PC-9 (cell line): ENCODE measurements at regions not wholly inside any gene's neighbourhood (a gene's known extent, or its start where the extent isn't known, plus 50 kb on each side); places are given as distances from the start of the nearest gene placed in this dataset.

Experiments
- BruUV-seq: library from RNA; stranded (reverse); fragments of 400-500 nt; replicated peaks from 2 replicates; lab custom pipeline; 2021; lab: Mats Ljungman, UMichigan
- CTCF ChIA-PET: fragments of 300-600 bp; sonication (Branson Sonifier 250); formaldehyde crosslinking; loops from one replicate; lab custom pipeline; 2022; ENCODE audit warnings: antibody characterized with exemption; lab: Charles Lee
- POLR2A ChIA-PET: fragments of 300-600 bp; sonication (Branson Sonifier 250); formaldehyde crosslinking; loops from one replicate; lab custom pipeline; 2022; ENCODE audit warnings: antibody characterized with exemption; ENCODE audit not compliant: unreplicated experiment; lab: Charles Lee
- DNase-seq, 2 experiments: peaks; one replicate each; pipeline versions ENCODE4 v3.0.0 to v3.0.0-alpha.2; 2015 to 2022; ENCODE audit warnings: mixed read lengths in 1 of 2
- H2AFZ ChIP-seq: fragments of 200-600 bp; sonication (generic); 2 replicates; pipeline ENCODE4 v1.8.1; 2017; ENCODE audit warnings: antibody characterized with exemption
- H3F3A ChIP-seq: fragments of 200-600 bp; sonication (generic); 2 replicates; pipeline ENCODE4 v1.8.1; 2017; ENCODE audit warnings: antibody characterized with exemption, mild to moderate bottlenecking, low read depth; ENCODE audit not compliant: insufficient read depth
- H3K27ac ChIP-seq: fragments of 200-600 bp; sonication (generic); 2 replicates; pipeline ENCODE4 v1.6.1; 2016; ENCODE audit warnings: mixed run types
- H3K27me3 ChIP-seq: fragments of 200-600 bp; sonication (generic); 2 replicates; pipeline ENCODE4 v1.6.1; 2016; ENCODE audit warnings: low read depth, mixed run types; ENCODE audit not compliant: insufficient read depth
- H3K36me3 ChIP-seq: fragments of 200-600 bp; sonication (generic); 2 replicates; pipeline ENCODE4 v1.6.1; 2016; ENCODE audit warnings: low read depth, mixed run types
- H3K4me1 ChIP-seq: fragments of 200-600 bp; sonication (generic); replicated peaks from 2 replicates; pipeline ENCODE4 v1.6.1; 2016; ENCODE audit warnings: mixed run types; ENCODE audit not compliant: insufficient read depth
- H3K4me2 ChIP-seq: fragments of 200-600 bp; sonication (generic); 2 replicates; pipeline ENCODE4 v1.6.1; 2017; ENCODE audit warnings: mixed run types
- H3K4me3 ChIP-seq: fragments of 200-600 bp; sonication (generic); 2 replicates; pipeline ENCODE4 v1.6.1; 2016; ENCODE audit warnings: mixed run types
- H3K79me2 ChIP-seq: fragments of 200-600 bp; sonication (generic); 2 replicates; pipeline ENCODE4 v1.6.1; 2017; ENCODE audit warnings: low read depth, mixed run types
- H3K9me2 ChIP-seq: fragments of 200-600 bp; sonication (generic); 2 replicates; pipeline ENCODE4 v1.8.1; 2017; ENCODE audit warnings: mild to moderate bottlenecking; ENCODE audit not compliant: insufficient read depth
- H3K9me3 ChIP-seq: fragments of 200-600 bp; sonication (generic); 2 replicates; pipeline ENCODE4 v1.8.1; 2016; ENCODE audit warnings: low read depth; ENCODE audit not compliant: insufficient read depth
- H4K20me1 ChIP-seq: fragments of 200-600 bp; sonication (generic); 2 replicates; pipeline ENCODE4 v1.8.1; 2017; ENCODE audit not compliant: insufficient read depth
- EZH2 ChIP-seq: fragments of 200-600 bp; sonication (generic); IDR thresholded peaks from 2 replicates; pipeline ENCODE4 v1.8.0; 2017; ENCODE audit warnings: antibody characterized with exemption, low read depth
- intact Hi-C: fragments of 100-400 bp; cut with micrococcal nuclease; formaldehyde crosslinking; loops from one replicate; pipeline ENCODE4 v1.10.0; 2022; ENCODE audit not compliant: unreplicated experiment
- TF ChIP-seq, protein P1 (sequence below): fragments of 200-600 bp; sonication (generic); conservative IDR thresholded peaks from 2 replicates; pipeline ENCODE4 v1.6.1; 2017; ENCODE audit warnings: mixed run types, antibody characterized with exemption, mild to moderate bottlenecking, moderate library complexity

DNA sequence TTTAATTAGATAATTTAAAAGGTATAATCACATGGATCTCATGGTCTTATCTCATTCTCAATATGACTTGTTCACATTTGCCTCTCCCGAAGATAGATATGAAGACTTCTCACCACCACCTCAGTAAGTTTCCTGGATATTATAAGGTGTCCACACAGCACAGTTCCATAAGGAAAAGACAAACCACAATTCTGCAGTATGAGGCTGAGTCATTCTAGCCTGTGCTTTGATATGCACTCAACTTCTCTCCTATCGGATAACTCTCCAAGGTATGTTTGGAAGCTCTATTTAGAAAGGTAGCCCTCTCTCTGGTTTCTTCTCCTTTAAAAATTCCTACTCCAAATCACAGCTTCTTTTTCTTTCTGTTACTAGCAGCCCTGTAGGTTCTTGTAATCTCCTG, 612.8 kb downstream of the ZPLD1 start:
- Histone ChIP-seq H3K36me3 (no peaks in the 10 kb centered on the region), H3K4me3 (no peak overlapping the region), H3K9me3 (no peaks in the 10 kb centered on the region), H3K4me1 (no peaks in the 10 kb centered on the region), H3F3A (no peaks in the 10 kb centered on the region), H3K27ac (no peak overlapping the region), H2AFZ (no peak overlapping the region), H3K4me2 (no peak overlapping the region), H3K79me2 (no peaks in the 10 kb centered on the region), H3K9me2 (no peaks in the 10 kb centered on the region), H3K27me3 (no peaks in the 10 kb centered on the region), H4K20me1 (no peaks in the 10 kb centered on the region)
- ChIA-PET CTCF (interaction anchor here (0.6 kb wide), 1 partner anchor 14 kb away, joined by 8 read pairs; no protein-coding TSS in a partner anchor), POLR2A (interaction anchor here (0.7 kb wide), 1 partner anchor 333 kb away, joined by 8 read pairs; no protein-coding TSS in a partner anchor)
- no TSS peak for BruUV-seq
- DNase-seq: peak in 1 of 2 experiments; percentile 7
- TF ChIP-seq, protein P1, sequence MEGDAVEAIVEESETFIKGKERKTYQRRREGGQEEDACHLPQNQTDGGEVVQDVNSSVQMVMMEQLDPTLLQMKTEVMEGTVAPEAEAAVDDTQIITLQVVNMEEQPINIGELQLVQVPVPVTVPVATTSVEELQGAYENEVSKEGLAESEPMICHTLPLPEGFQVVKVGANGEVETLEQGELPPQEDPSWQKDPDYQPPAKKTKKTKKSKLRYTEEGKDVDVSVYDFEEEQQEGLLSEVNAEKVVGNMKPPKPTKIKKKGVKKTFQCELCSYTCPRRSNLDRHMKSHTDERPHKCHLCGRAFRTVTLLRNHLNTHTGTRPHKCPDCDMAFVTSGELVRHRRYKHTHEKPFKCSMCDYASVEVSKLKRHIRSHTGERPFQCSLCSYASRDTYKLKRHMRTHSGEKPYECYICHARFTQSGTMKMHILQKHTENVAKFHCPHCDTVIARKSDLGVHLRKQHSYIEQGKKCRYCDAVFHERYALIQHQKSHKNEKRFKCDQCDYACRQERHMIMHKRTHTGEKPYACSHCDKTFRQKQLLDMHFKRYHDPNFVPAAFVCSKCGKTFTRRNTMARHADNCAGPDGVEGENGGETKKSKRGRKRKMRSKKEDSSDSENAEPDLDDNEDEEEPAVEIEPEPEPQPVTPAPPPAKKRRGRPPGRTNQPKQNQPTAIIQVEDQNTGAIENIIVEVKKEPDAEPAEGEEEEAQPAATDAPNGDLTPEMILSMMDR: no peak
- no peak for TF ChIP-seq EZH2
- intact Hi-C loops: no loop called here

DNA sequence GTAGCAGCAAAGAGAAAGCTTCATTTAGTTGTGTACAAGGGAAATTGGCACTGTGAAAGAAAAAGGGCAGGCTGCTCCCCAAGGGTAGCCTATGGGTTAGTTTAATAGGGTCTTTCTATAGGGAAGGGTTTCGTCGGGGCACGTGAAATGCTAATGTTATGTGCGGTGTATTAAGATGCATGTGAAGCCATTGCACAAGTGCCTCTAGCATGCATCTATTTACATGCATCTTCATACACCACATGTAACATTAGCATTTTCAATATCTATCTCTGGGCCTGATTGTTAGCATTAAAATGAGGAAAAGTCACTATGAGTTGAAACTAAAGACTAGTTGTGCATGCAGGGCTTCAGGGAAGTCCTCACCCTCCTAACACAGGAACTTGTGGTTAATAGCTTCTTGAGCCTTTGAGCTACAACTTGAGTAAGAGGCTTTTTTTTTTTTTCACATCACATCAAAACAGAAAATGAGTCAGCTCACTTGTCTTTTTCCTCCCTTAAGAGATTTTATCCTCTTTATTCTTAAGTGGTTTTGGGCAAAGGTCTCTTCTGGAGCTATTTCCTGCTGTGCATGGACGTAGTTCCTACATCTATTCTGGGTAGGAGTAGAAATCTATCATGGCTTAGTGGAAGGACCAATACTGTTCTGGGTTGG, 613.4 kb downstream of the ZPLD1 start:
- Histone ChIP-seq H3K36me3 (no peaks in the 10 kb centered on the region), H3K4me2 (no peak overlapping the region), H3K4me3 (no peak overlapping the region), H3K79me2 (no peaks in the 10 kb centered on the region), H2AFZ (no peak overlapping the region), H3K4me1 (no peaks in the 10 kb centered on the region), H3K9me3 (no peaks in the 10 kb centered on the region), H4K20me1 (no peaks in the 10 kb centered on the region), H3F3A (no peaks in the 10 kb centered on the region), H3K9me2 (no peaks in the 10 kb centered on the region), H3K27me3 (no peaks in the 10 kb centered on the region), H3K27ac (no peak overlapping the region)
- intact Hi-C loops: no loop called here
- ChIA-PET POLR2A (interaction anchor here (0.7 kb wide), 1 partner anchor 333 kb away, joined by 8 read pairs; no protein-coding TSS in a partner anchor), CTCF (interaction anchor here (0.6 kb wide), 1 partner anchor 13 kb away, joined by 8 read pairs; no protein-coding TSS in a partner anchor)
- no peak for DNase-seq
- TF ChIP-seq, protein P1: no peak
- no peak for TF ChIP-seq EZH2
- BruUV-seq: no TSS peak

DNA sequence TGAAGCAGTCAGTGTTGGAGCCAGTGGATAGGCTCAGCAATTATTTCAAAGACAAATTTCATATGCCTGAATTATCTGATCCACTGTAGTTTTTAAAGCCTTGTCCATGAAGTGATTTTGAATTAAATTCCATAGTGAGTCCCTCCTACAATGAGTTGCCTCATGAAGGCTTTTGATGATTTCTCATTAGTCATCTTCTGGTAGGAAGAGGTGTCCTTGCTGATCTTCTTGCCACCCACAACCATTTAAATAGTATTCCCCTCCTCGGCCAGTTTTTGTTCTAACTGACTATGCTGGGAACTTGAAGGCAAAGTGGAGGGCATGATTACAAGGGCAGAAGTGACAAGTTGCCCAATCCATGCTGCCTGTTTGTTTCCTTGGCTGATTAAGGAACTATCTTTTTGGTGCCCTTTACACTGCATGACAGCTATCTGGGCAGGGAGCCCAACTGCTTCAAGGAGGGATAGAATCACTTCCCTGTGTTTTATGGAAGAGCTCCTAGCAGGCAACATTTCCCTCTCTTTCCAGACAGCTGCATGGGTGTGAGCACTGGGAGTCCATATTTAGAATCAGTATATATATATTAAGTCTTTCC, 617.5 kb downstream of the ZPLD1 start:
- peak in 1 of 2 experiments; percentile 44 for DNase-seq
- POLR2A ChIA-PET: no interaction called here
- intact Hi-C loops: no loop called here
- no peaks in the 10 kb centered on the region for H3K9me3 ChIP-seq
- BruUV-seq: no TSS peak
- CTCF ChIA-PET: interaction anchor here (0.6 kb wide), 1 partner anchor 1552 kb away, joined by 3 read pairs; no protein-coding TSS in a partner anchor
- no peaks in the 10 kb centered on the region for H3F3A ChIP-seq
- no peak overlapping the region for H3K27ac ChIP-seq
- H4K20me1 ChIP-seq: no peaks in the 10 kb centered on the region
- H3K36me3 ChIP-seq: no peaks in the 10 kb centered on the region
- H3K4me1 ChIP-seq: no peaks in the 10 kb centered on the region
- H3K4me2 ChIP-seq: no peak overlapping the region
- TF ChIP-seq EZH2: no peak
- TF ChIP-seq, protein P1: no peak
- no peak overlapping the region for H3K4me3 ChIP-seq
- H2AFZ ChIP-seq: no peak overlapping the region; the same call in 1 of the 2 replicates
- no peaks in the 10 kb centered on the region for H3K9me2 ChIP-seq
- no peaks in the 10 kb centered on the region for H3K27me3 ChIP-seq
- H3K79me2 ChIP-seq: no peaks in the 10 kb centered on the region
